IMR-90 (cell line): ENCODE measurements at regions not wholly inside any gene's neighbourhood (a gene's known extent, or its start where the extent isn't known, plus 50 kb on each side); places are given as distances from the start of the nearest gene placed in this dataset.

Experiments used
- CHD1 ChIP-seq: IDR thresholded peaks from 2 replicates; pipeline ENCODE4 v1.6.1; 2012; ENCODE audit warnings: low read depth, low read length, improper control_type of control experiment
- CTCF ChIP-seq: conservative IDR thresholded peaks from 2 replicates; pipeline ENCODE4 v1.5.1; 2012; ENCODE audit warnings: mild to moderate bottlenecking, low read depth, low read length, improper control_type of control experiment
- FOS ChIP-seq: fragments of 150-350 bp; IDR thresholded peaks from 2 replicates; pipeline ENCODE4 v1.6.1; 2016; ENCODE audit warnings: low read depth, low read length
- POLR2A ChIP-seq: IDR thresholded peaks from 2 replicates; pipeline ENCODE4 v1.6.1; 2012; ENCODE audit warnings: mild to moderate bottlenecking, low read depth, low read length
- RFX5 ChIP-seq: IDR thresholded peaks from 2 replicates; pipeline ENCODE4 v1.8.0; 2012; ENCODE audit warnings: low read depth, mild to moderate bottlenecking, low read length, moderate library complexity
- SMC3 ChIP-seq: fragments of 150-350 bp; IDR thresholded peaks from 2 replicates; pipeline ENCODE4 v1.6.1; 2016; ENCODE audit warnings: low read depth, mild to moderate bottlenecking, antibody characterized with exemption, low read length, moderate library complexity

- TF ChIP-seq SMC3 (no peak), CTCF (no peak), POLR2A (no peak), CHD1 (no peak), RFX5 (no peak), FOS (no peak)
Measured at GRCh38 chr14:100472491-100472890, 114.7 kb downstream of the BEGAIN start.
